OCI-LY1 (cell line): ENCODE measurements at regions not wholly inside any gene's neighbourhood (a gene's known extent, or its start where the extent isn't known, plus 50 kb on each side); places are given as distances from the start of the nearest gene placed in this dataset.

Experiments used
- CTCF ChIP-seq: fragments of 200-600 bp; sonication (generic), shearing (Covaris generic); IDR thresholded peaks from 2 replicates; pipeline ENCODE4 v1.5.1; 2017; ENCODE audit warnings: mild to moderate bottlenecking, antibody characterized with exemption, low read length, moderate library complexity, mixed read lengths
- EZH2 ChIP-seq: fragments of 200-600 bp; sonication (generic), shearing (Covaris generic); IDR thresholded peaks from 2 replicates; pipeline ENCODE4 v1.8.0; 2017; ENCODE audit warnings: borderline replicate concordance, mixed run types, mild to moderate bottlenecking, antibody characterized with exemption, low read length, moderate library complexity, mixed read lengths

DNA sequence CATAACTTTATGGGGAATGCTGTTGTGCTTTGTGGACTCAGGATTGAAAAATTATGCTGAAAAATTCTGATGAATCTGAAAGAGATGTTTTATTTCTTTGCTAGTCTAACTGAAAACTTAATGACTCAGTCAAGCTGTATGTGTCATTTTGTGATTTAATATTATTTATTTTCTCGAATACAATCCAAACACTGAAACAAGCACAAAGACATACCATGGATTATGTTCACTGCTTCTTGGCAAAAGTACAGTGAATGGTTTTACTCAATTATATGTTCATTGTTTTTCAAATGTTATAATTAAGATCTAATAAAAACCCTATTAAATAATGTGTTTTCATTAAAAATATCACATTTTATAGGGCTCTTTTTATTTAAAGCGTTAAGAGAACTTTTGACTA, 330.6 kb upstream of the EPHA7 start:
- no peak for TF ChIP-seq CTCF
- no peak for TF ChIP-seq EZH2
